ENCODE measurements at regions not wholly inside any gene's neighbourhood (a gene's known extent, or its start where the extent isn't known, plus 50 kb on each side); places are given as distances from the start of the nearest gene placed in this dataset.
"Not testable (repeated sequence)": the region's sequence is repeated elsewhere in the genome, so short reads cannot be mapped to it uniquely, and the experiment has no call there.

GRCh38 chr16:16627865-16628264 is 248.9 kb downstream of the NPIPA7 start:
- H3K9me3 ChIP-seq; H3K4me1 ChIP-seq; intact Hi-C loops (cut with DNase I); H3K4me3 ChIP-seq; DNase-seq; H3K27me3 ChIP-seq; H3K27ac ChIP-seq; H3K36me3 ChIP-seq: not testable (repeated sequence)
- WGBS, 2 donors, result 85 to 90% methylated on average over 5 to 6 of the region's 6 CpGs

- H3K4me1 ChIP-seq; H3K9me3 ChIP-seq; H3K4me3 ChIP-seq; intact Hi-C loops (cut with DNase I); DNase-seq; H3K27ac ChIP-seq; H3K36me3 ChIP-seq; H3K27me3 ChIP-seq: not testable (repeated sequence)
- WGBS, 2 donors, result 74 to 76% methylated on average over 6 of the region's 7 CpGs
Observed at GRCh38 chr16:16638231-16638630, 259.3 kb downstream of the NPIPA7 start.

DNA sequence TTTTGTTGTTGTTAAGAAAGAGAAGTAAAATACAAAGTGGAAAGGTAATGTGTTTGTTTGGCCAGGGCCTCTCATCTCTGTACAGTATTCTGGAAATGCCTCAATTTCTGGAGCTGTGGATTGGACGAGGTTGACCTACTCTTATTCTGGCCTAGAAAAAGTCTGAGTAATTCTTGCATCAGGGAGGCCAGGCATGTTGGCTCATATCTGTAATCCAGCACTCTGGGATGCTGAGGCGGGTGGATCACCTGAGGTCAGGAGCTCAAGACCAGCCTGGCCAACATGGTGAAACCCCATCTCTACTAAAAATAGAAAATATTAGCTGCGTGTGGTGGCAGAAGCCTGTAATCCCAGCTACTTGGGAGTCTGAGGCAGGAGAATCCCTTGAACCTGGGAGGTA is 259.8 kb downstream of the NPIPA7 start:
- H3K27me3 ChIP-seq; H3K9me3 ChIP-seq; H3K36me3 ChIP-seq; H3K4me1 ChIP-seq; DNase-seq; intact Hi-C loops (cut with DNase I); H3K4me3 ChIP-seq; H3K27ac ChIP-seq: not testable (repeated sequence)
- 80% methylated on average over 1 of the region's 3 CpGs; no CpG with 5 or more reads in 1 of the 2 donors for WGBS, 2 donors

DNA sequence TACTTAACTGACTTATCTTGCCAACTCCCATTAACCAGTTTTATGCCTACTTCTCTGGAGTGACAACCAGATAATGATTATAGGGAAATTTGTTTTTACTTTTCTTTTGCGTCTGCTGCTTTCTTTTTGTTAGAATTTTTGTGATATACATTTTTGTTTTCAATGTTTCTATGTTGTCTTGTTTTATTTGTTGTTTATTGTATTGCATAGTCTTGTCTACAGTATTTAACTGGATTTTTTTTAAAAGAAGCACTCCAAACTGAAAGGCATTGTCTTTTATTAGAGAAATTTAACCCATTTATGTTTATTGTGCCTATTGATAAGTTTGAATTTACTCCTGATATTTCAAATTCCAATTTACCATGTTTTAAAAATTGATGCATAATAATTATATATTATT is 264.9 kb downstream of the NPIPA7 start:
- H3K4me3 ChIP-seq; H3K27ac ChIP-seq; H3K36me3 ChIP-seq; DNase-seq; H3K4me1 ChIP-seq; H3K27me3 ChIP-seq; intact Hi-C loops (cut with DNase I); H3K9me3 ChIP-seq: not testable (repeated sequence)
- WGBS, 2 donors, result 41 to 59% methylated on average over 1 of the region's 1 CpG

DNA sequence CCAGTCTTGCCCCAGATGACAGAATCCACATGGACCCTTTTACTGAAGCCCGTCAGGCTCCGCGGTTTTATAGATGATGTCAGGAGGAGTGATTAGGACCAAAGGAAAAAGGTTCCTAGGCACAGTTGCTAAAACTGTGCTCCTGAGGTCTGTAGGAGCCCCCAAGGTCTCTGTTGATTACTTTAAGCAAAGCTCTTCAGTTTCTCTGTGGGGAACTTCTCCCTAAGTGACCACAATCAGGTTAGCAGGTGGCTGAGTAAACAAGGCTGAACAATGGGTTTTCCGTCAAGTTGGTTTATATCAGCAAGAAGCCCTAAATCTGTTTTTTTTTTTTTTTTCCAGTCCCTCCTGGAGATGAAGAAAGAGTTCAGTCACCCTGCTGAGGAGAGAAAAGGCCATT is 269.1 kb downstream of the NPIPA7 start:
- H3K27me3 ChIP-seq; H3K4me3 ChIP-seq; H3K4me1 ChIP-seq; H3K9me3 ChIP-seq; intact Hi-C loops (cut with DNase I); DNase-seq; H3K27ac ChIP-seq; H3K36me3 ChIP-seq: not testable (repeated sequence)
- 33% methylated on average over 1 of the region's 4 CpGs; no CpG with 5 or more reads in 1 of the 2 donors for WGBS, 2 donors

GRCh38 chr16:16672180-16672812 is 293.4 kb downstream of the NPIPA7 start:
- H3K4me1 ChIP-seq, DNase-seq: not testable (repeated sequence)

GRCh38 chr16:16674820-16675219 is 295.9 kb downstream of the NPIPA7 start:
- intact Hi-C loops (cut with DNase I); H3K27ac ChIP-seq; H3K36me3 ChIP-seq; H3K9me3 ChIP-seq; H3K4me1 ChIP-seq; DNase-seq; H3K4me3 ChIP-seq; H3K27me3 ChIP-seq: not testable (repeated sequence)
- no CpG with 5 or more reads among the region's 9 CpGs for WGBS, 2 donors

More at GRCh38 chr16:16672180-16672812, 293.4 kb downstream of the NPIPA7 start:
- H3K4me3 ChIP-seq; intact Hi-C loops (cut with DNase I); H3K27me3 ChIP-seq; H3K9me3 ChIP-seq; H3K27ac ChIP-seq; H3K36me3 ChIP-seq: not testable (repeated sequence)
- no CpG with 5 or more reads among the region's 3 CpGs for WGBS, 2 donors

- WGBS, 2 donors, result no CpG with 5 or more reads among the region's 4 CpGs
- H3K27me3 ChIP-seq; intact Hi-C loops (cut with DNase I); DNase-seq; H3K4me3 ChIP-seq; H3K27ac ChIP-seq; H3K9me3 ChIP-seq; H3K4me1 ChIP-seq; H3K36me3 ChIP-seq: not testable (repeated sequence)
Observed at GRCh38 chr16:16721849-16722248, 342.9 kb downstream of the NPIPA7 start.

- H3K4me3 ChIP-seq; intact Hi-C loops (cut with DNase I); H3K4me1 ChIP-seq; H3K27ac ChIP-seq; H3K9me3 ChIP-seq; H3K36me3 ChIP-seq; DNase-seq; H3K27me3 ChIP-seq: not testable (repeated sequence)
- WGBS, 2 donors, result no CpG with 5 or more reads among the region's 4 CpGs
Observed at GRCh38 chr16:16722666-16723065, 343.7 kb downstream of the NPIPA7 start.

GRCh38 chr16:16723819-16724519 is 345.0 kb downstream of the NPIPA7 start:
- H3K27ac ChIP-seq; intact Hi-C loops (cut with DNase I); H3K9me3 ChIP-seq; H3K27me3 ChIP-seq; H3K36me3 ChIP-seq; DNase-seq; H3K4me1 ChIP-seq; H3K4me3 ChIP-seq: not testable (repeated sequence)
- no CpG with 5 or more reads among the region's 6 CpGs for WGBS, 2 donors

DNA sequence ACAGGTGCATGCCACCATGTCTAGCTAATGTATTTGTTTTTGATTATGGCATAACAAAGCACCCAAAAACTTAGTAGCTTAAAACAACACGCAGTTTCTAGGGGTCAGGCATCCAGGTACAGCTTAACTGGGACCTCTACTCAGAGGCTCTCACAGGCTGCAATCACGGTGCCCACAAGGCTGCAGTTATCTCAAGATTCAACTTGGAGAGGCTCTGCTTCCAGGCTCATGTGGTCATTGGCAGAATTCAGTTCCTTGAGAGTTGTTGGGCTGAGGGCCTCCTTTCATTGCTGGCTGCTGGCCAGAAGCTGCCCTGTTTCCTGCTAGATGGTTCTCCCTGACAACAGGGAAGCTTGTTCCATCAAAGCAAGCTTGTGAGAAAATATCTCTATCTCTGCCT is 348.1 kb downstream of the NPIPA7 start:
- no CpG with 5 or more reads among the region's 2 CpGs for WGBS, 2 donors
- H3K4me1 ChIP-seq; intact Hi-C loops (cut with DNase I); H3K4me3 ChIP-seq; H3K27me3 ChIP-seq; H3K27ac ChIP-seq; DNase-seq; H3K9me3 ChIP-seq; H3K36me3 ChIP-seq: not testable (repeated sequence)

DNA sequence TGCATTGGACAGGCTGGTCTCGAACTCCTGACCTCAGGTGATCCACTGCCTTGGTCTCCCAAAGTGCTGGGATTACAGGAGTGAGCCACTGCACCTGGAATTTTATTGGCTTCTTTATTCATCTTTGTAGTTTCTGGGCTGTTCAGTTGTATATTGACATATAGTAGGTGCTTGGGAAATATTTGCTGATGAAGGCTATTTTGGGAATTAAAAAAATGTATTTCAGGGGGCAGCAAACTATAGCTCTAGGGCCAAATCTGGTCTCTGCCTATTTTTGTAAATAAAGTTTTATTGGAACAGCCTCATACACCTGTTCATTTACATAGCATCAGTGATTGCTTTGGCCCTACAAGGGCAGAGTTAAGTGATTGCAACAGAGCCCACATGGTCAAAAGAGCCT is 363.6 kb downstream of the NPIPA7 start:
- H3K36me3 ChIP-seq; H3K27me3 ChIP-seq; DNase-seq; H3K9me3 ChIP-seq; H3K27ac ChIP-seq; H3K4me3 ChIP-seq; intact Hi-C loops (cut with DNase I); H3K4me1 ChIP-seq: not testable (repeated sequence)
- WGBS, 2 donors, result 43 to 71% methylated on average over 1 of the region's 1 CpG

DNA sequence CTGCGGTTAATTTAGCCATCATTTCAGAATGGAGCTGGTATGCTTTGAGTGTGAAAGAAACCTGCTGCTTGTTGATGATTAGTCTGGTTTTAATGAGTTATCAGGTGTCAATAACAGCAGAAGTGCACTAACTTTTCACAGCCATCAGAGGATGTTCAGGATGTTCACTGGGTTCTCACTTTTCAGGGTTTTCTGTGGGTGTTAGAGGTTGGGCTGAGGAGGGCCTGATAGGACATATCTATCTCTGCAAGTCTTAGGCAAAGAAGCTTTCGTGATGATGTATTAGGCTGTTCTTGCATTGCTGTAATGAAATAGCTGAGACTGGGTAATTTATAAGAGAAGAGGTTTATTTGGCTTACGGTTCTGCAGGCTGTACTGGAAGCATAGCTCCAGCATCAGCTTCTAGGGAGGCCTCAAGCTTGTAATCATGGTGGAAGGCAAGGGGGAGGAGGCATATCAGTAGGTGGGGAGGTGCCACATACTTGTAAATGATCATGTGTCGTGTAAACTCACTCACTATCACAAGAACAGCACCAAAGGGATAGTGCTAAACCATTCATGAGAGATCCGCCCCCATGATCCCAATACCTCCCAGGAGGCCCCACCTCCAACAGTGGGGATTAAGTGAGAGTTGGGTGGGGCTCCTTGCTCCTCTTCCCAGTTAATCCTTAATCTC is 376.2 kb downstream of the NPIPA7 start:
- intact Hi-C loops (cut with DNase I); DNase-seq; H3K27ac ChIP-seq; H3K36me3 ChIP-seq; H3K27me3 ChIP-seq; H3K4me3 ChIP-seq; H3K9me3 ChIP-seq; H3K4me1 ChIP-seq: not testable (repeated sequence)
- WGBS, 2 donors, result 73 to 80% methylated on average over 1 of the region's 5 CpGs

All from esophagus squamous epithelium (tissue), 5 donors.